NB4 (cell line): ENCODE measurements at regions not wholly inside any gene's neighbourhood (a gene's known extent, or its start where the extent isn't known, plus 50 kb on each side); places are given as distances from the start of the nearest gene placed in this dataset.

Experiments used
- DNase-seq: peaks from one replicate; pipeline ENCODE4 v3.0.0; 2010; ENCODE audit warnings: low read depth
- H3K4me3 ChIP-seq: one replicate; pipeline ENCODE4 v1.5.1; 2011; ENCODE audit warnings: mild to moderate bottlenecking, low read depth, low read length, moderate library complexity
- MYC ChIP-seq: IDR thresholded peaks from 2 replicates; pipeline ENCODE4 v1.6.1; 2011; ENCODE audit warnings: low read depth, low read length
- POLR2A ChIP-seq: IDR thresholded peaks from 2 replicates; pipeline ENCODE4 v1.6.1; 2011; ENCODE audit warnings: mild to moderate bottlenecking; ENCODE audit not compliant: insufficient read length; ENCODE audit errors: extremely low read depth
- TF ChIP-seq, protein P1 (sequence below): IDR thresholded peaks from 2 replicates; pipeline ENCODE4 v1.6.1; 2011; ENCODE audit warnings: low read depth, low read length
- TF ChIP-seq, protein P2 (sequence below): IDR thresholded peaks from one replicate; pipeline ENCODE4 v1.5.1; 2012; ENCODE audit warnings: low read depth, low read length

DNA sequence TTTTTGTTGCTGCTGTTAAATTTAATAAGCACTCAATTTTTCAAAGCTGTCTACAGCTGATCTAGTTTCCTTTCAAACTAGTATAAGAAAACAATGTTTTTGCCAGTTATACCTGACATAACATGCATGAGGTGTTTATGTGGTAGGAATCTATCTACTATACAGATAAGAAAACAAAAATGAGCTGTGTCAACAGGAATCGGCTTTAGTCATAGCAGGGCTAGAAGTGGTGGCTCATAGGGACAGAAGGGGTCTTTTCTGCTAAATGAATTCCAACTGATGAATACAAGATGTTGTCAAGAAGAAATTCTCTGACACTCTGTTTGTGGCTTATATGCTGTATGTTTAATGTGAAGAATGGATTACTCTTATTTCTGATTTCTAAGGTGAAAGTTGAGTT is 55.7 kb upstream of the CLNK start:
- TF ChIP-seq, protein P1, sequence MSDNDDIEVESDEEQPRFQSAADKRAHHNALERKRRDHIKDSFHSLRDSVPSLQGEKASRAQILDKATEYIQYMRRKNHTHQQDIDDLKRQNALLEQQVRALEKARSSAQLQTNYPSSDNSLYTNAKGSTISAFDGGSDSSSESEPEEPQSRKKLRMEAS: no peak
- H3K4me3 ChIP-seq: no peak overlapping the region
- DNase-seq: no peak

DNA sequence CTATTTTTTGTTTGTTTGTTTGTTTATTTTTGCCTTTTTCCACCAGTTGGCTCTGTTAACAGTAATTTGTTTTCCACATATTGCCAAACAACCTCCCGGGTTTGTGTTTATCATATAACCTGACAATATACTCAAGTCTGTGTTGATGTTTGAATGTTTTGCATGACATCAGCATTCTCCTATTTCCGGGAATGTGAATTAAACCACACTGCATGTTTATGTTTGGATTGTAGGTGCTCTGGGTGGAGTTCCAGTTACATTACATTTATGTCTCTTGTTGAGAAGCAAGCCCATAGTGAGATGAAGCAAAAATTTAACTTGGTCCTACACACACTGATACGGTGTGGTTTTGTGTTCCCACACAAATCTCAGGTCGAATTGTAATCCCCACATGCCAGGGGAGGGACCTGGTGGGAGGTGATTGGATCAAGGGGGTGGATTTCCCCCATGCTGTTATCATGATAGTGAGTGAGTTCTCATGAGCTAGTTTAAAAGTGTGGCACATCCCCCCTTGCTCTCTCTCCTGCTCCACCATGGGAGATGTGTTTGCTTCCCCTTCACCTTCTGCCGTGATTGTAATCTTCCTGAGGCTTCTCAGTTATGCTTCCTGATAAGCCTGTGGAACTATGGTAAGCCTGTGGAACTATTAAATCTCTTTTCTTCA is 54.4 kb upstream of the CLNK start:
- TF ChIP-seq, protein P1: no peak
- TF ChIP-seq MYC: no peak
- TF ChIP-seq, protein P2, sequence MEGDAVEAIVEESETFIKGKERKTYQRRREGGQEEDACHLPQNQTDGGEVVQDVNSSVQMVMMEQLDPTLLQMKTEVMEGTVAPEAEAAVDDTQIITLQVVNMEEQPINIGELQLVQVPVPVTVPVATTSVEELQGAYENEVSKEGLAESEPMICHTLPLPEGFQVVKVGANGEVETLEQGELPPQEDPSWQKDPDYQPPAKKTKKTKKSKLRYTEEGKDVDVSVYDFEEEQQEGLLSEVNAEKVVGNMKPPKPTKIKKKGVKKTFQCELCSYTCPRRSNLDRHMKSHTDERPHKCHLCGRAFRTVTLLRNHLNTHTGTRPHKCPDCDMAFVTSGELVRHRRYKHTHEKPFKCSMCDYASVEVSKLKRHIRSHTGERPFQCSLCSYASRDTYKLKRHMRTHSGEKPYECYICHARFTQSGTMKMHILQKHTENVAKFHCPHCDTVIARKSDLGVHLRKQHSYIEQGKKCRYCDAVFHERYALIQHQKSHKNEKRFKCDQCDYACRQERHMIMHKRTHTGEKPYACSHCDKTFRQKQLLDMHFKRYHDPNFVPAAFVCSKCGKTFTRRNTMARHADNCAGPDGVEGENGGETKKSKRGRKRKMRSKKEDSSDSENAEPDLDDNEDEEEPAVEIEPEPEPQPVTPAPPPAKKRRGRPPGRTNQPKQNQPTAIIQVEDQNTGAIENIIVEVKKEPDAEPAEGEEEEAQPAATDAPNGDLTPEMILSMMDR: no peak
- no peak for TF ChIP-seq POLR2A
- DNase-seq: no peak
- H3K4me3 ChIP-seq: no peak overlapping the region

DNA sequence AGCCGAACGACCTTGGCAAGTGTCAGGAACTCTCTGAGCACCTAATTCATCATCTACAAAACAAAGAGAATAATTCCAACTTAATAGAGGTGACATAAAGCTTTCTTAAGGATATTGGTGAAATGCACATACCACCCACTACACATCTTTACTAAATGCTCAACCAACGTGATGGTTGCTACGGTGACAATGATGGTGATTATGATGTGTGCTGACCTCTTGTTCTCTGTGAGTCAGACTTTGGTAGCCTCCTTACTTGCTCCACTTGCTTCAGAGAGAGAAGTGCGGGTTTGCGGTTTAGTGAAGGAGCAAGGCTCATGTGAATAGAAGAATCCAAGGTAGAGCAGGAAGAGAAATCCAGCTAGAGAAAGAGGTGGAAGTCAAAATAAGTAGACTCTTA is 52.8 kb upstream of the CLNK start:
- TF ChIP-seq MYC (no peak), POLR2A (no peak)
- TF ChIP-seq, protein P1: no peak
- TF ChIP-seq, protein P2: no peak
- no peak overlapping the region for H3K4me3 ChIP-seq
- DNase-seq: no peak

DNA sequence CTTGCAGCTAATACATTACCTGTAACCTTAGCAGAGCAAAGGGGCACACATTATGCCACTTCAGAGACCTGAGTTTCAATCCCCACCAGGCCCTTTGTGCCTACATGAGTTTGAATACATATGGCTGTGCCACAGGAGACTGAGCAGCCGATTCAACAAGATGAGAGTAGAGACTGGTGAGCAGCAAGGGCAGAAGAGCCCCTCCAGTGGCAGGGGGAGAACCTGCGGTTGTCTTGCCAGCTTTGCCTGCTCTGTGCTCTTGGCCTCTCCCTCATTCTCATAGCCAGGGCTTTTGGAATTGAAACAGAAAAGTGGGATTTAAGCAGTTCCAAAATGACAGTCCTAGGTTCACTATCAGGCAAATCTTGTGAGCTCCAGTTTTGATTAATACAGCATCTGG is 52.3 kb upstream of the CLNK start:
- no peak overlapping the region for H3K4me3 ChIP-seq
- TF ChIP-seq POLR2A (no peak), MYC (no peak)
- TF ChIP-seq, protein P1: no peak
- TF ChIP-seq, protein P2: no peak
- no peak for DNase-seq

DNA sequence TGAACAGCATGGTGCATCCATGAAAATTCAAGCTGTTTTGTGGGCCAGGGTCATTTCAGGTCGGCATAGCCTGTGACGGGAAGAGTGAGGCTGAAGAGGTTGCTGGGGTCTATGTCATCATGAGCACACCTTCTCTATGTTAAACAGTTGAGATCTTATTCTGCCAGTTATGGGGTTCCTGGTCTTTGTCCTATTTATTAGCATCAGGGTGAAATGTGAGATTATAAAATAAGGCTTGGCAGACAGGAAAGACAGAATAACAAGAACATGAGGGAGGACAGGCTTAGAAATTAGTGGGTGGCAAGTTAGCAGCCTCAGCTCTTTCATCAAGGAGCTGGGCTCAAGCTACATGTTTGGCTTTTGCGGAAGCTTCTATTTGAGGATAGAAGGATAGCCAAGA is 51.7 kb upstream of the CLNK start:
- DNase-seq: no peak

DNA sequence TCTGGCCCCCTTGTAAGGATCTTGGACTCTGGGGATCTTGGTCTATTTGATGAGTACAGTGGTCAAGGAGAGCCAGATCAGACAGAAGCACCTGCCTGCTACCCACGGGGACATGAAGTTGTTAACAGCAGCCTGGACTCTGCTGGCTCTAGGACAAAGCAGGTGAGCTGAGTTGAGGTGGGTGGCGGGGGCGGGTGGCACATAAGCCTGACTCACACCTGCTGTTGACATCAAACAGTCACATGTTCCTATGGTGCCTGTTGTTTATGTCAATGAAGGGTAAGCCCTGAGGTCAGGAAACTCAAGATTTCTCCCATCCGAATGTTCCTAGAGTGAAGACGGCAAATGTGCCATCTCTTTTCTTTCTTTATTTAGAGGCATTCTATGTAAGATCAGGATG is 50.1 kb upstream of the CLNK start:
- no peak overlapping the region for H3K4me3 ChIP-seq
- TF ChIP-seq POLR2A (no peak), MYC (no peak)
- TF ChIP-seq, protein P2: no peak
- TF ChIP-seq, protein P1: no peak
- DNase-seq: no peak

More for the DNA sequence above, 51.7 kb upstream of the CLNK start:
- TF ChIP-seq, protein P2: no peak
- no peak for TF ChIP-seq MYC
- TF ChIP-seq POLR2A: no peak
- TF ChIP-seq, protein P1: no peak
- no peak overlapping the region for H3K4me3 ChIP-seq
